Heart left ventricle (tissue), 16 donors: ENCODE measurements at regions not wholly inside any gene's neighbourhood (a gene's known extent, or its start where the extent isn't known, plus 50 kb on each side); places are given as distances from the start of the nearest gene placed in this dataset.

Experiments
- ATAC-seq, 4 donors: fragments of 200-7000 bp; cut with Tn5 transposase; one replicate each; pipeline ENCODE4 v1.9.1; 2020 to 2022; ENCODE audit warnings: moderate library complexity in 4 of 4, mild to moderate bottlenecking in 3 of 4, moderate number of reproducible peaks in 1 of 4
- DNase-seq, 5 donors: peaks; one replicate each; pipeline ENCODE4 v3.0.0-alpha.2; 2020
- H3K27ac ChIP-seq, 12 donors: fragments of 200-600 bp; sonication (generic) in 4 of 12; one replicate each; pipeline versions ENCODE4 v1.5.0 to v1.8.0; 2016 to 2022; ENCODE audit warnings: mild to moderate bottlenecking in 2 of 12
- H3K27me3 ChIP-seq, 9 donors: fragments of 200-600 bp; sonication (generic) in 2 of 9; one replicate each; pipeline versions ENCODE4 v1.5.1 to v1.8.0; 2016 to 2022; ENCODE audit warnings: mild to moderate bottlenecking in 3 of 9
- H3K36me3 ChIP-seq, 9 donors: fragments of 200-600 bp; sonication (generic) in 2 of 9; one replicate each; pipeline versions ENCODE4 v1.5.0 to v1.8.0; 2018 to 2022; ENCODE audit warnings: mild to moderate bottlenecking in 2 of 9
- H3K4me1 ChIP-seq, 12 donors: fragments of 200-600 bp; sonication (generic) in 4 of 12; one replicate each; pipeline versions ENCODE4 v1.5.0 to v1.8.0; 2016 to 2022; ENCODE audit warnings: mild to moderate bottlenecking in 3 of 12
- H3K4me3 ChIP-seq, 12 donors: fragments of 200-600 bp; sonication (generic) in 4 of 12; one replicate each; pipeline versions ENCODE4 v1.5.0 to v1.8.0; 2017 to 2022; ENCODE audit warnings: mild to moderate bottlenecking in 9 of 12, moderate library complexity in 4 of 12
- H3K9me3 ChIP-seq, 12 donors: fragments of 200-600 bp; sonication (generic) in 4 of 12; one replicate each; pipeline versions ENCODE4 v1.5.0 to v1.8.0; 2016 to 2022; ENCODE audit warnings: mild to moderate bottlenecking in 1 of 12
- POLR2A ChIP-seq, 2 donors: fragments of 450-650 bp; IDR thresholded peaks; one replicate each; pipeline ENCODE4 v1.6.1; 2017; ENCODE audit warnings: antibody characterized with exemption in 2 of 2, mild to moderate bottlenecking in 2 of 2, moderate library complexity in 2 of 2
- WGBS, 4 donors: extraction: QIAGEN DNeasy Blood & Tissue Kit in 2 of 4; methylation state at CpG; one replicate each; pipeline versions ENCODE4 v1.1.5 to v1.1.7; 2013 to 2018; 5-methylcytosine and 5-hydroxymethylcytosine counted together
- intact Hi-C, 10 donors: fragments of 100-400 bp; cut with DNase I; formaldehyde crosslinking; loops; one replicate each; pipeline versions ENCODE4 v1.11.1 to v1.14.2; 2022
- TF ChIP-seq, protein P1 (sequence below), 12 donors: fragments of 200-600 bp; sonication (generic) in 4 of 12; IDR thresholded peaks; one replicate each; pipeline versions ENCODE4 v1.5.0 to v1.8.0; 2018 to 2022; ENCODE audit warnings: antibody characterized with exemption in 12 of 12, mild to moderate bottlenecking in 5 of 12
- donor health status: ischemic (EF 13 %, LVEDD 7.1; RV severe dilation, severe dysfunction).
- donor health status: healthy with polysubstance abuse.
- donor health status: DM: no; HTN: yes; CAD: no.
- donor health status: DM: no; HTN: no; CAD: no.
- donor health status: ischemic (EF 25% LVEDD 6.9; RV normal size, moderate dysfunction).
- donor health status: ischemic (EF 25% LVEDD 5.7; RV mildly dilated, moderate dysfunction).
- donor health status: healthy.
- donor health status: DM: yes; HTN: yes; CAD: no.
- donor health status: ischemic (EF 35%, LVEDD 5.7; RV mildly dilated, moderate dysfunction).
- donor health status: nonischemic (EF 11% LVEDD 7.7; RV severe dilation, severe dysfunction).
- donor health status: DM: yes; HTN: yes; CAD: no.
- donor health status: PGD.
- donor health status: ischemic (EF 29% LVEDD 5.4; RV normal size, mild dysfunction).
- donor health status: nonischemic (EF 23%, LVEDD 6.1; RV moderate dilation, normal function).

GRCh38 chr4:10175626-10176025 lies 59.0 kb upstream of the WDR1 start:
- ATAC-seq: no peak
- Histone ChIP-seq H3K27me3 (no peaks in the 10 kb centered on the region), H3K36me3 (no peaks in the 10 kb centered on the region), H3K9me3 (no peaks in the 10 kb centered on the region), H3K4me1 (peaks cover 7 to 56% (median 22%) of the 10 kb centered on the region in 12 donors), H3K4me3 (no peak overlapping the region), H3K27ac (peak overlapping the region in 6 of 12 donors; percentile 56 to 84 (median 78))
- DNase-seq: no peak
- intact Hi-C loops: no loop called here
- WGBS, 4 donors: 80 to 91% (median 88%) methylated on average over 7 of the region's 7 CpGs
- TF ChIP-seq, protein P1, sequence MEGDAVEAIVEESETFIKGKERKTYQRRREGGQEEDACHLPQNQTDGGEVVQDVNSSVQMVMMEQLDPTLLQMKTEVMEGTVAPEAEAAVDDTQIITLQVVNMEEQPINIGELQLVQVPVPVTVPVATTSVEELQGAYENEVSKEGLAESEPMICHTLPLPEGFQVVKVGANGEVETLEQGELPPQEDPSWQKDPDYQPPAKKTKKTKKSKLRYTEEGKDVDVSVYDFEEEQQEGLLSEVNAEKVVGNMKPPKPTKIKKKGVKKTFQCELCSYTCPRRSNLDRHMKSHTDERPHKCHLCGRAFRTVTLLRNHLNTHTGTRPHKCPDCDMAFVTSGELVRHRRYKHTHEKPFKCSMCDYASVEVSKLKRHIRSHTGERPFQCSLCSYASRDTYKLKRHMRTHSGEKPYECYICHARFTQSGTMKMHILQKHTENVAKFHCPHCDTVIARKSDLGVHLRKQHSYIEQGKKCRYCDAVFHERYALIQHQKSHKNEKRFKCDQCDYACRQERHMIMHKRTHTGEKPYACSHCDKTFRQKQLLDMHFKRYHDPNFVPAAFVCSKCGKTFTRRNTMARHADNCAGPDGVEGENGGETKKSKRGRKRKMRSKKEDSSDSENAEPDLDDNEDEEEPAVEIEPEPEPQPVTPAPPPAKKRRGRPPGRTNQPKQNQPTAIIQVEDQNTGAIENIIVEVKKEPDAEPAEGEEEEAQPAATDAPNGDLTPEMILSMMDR (IDR thresholded peaks at IDR 0.05): no peak
- TF ChIP-seq POLR2A (IDR thresholded peaks at IDR 0.05): no peak

- ATAC-seq: peak; percentile 92 to 95 (median 94)
- 47 to 59% (median 48%) methylated on average over 10 of the region's 10 CpGs for WGBS, 4 donors
- intact Hi-C loops: no loop called here
- Histone ChIP-seq H3K9me3 (no peaks in the 10 kb centered on the region), H3K27me3 (no peaks in the 10 kb centered on the region), H3K4me3 (no peak overlapping the region), H3K27ac (peak overlapping the region; percentile 28 to 84 (median 72)), H3K4me1 (peaks cover 7 to 47% (median 22%) of the 10 kb centered on the region in 12 donors), H3K36me3 (no peaks in the 10 kb centered on the region)
- TF ChIP-seq, protein P1 (IDR thresholded peaks at IDR 0.05): no peak
- TF ChIP-seq POLR2A (IDR thresholded peaks at IDR 0.05): no peak
- DNase-seq: peak; percentile 73 to 88 (median 83)
Observed at GRCh38 chr4:10173754-10174749, 57.5 kb upstream of the WDR1 start.

- Histone ChIP-seq H3K4me1 (peaks cover 7 to 47% (median 22%) of the 10 kb centered on the region in 12 donors), H3K27me3 (no peaks in the 10 kb centered on the region), H3K36me3 (no peaks in the 10 kb centered on the region), H3K4me3 (no peak overlapping the region), H3K27ac (peak overlapping the region in 11 of 12 donors; percentile 51 to 84 (median 76)), H3K9me3 (no peaks in the 10 kb centered on the region)
- 27 to 33% (median 30%) methylated on average over 9 of the region's 9 CpGs for WGBS, 4 donors
- TF ChIP-seq, protein P1 (IDR thresholded peaks at IDR 0.05): peak in 5 of 12 donors; percentile 19 to 42 (median 21)
- TF ChIP-seq POLR2A (IDR thresholded peaks at IDR 0.05): no peak
- ATAC-seq (peak in 3 of 4 donors; percentile 28 to 40 (median 36)), DNase-seq (peak in 3 of 5 donors; percentile 24 to 50 (median 32))
- intact Hi-C loops: no loop called here
Observed at GRCh38 chr4:10173037-10173753, 56.6 kb upstream of the WDR1 start.
